Neural cell (in vitro differentiated cells): ENCODE measurements at regions not wholly inside any gene's neighbourhood (a gene's known extent, or its start where the extent isn't known, plus 50 kb on each side); places are given as distances from the start of the nearest gene placed in this dataset.

Experiments
- CTCF ChIP-seq: fragments of 450-650 bp; IDR thresholded peaks from 2 replicates; pipeline ENCODE4 v1.5.1; 2014; ENCODE audit warnings: antibody characterized with exemption, mild to moderate bottlenecking, moderate library complexity; ENCODE audit not compliant: poor library complexity, severe bottlenecking
- MXI1 ChIP-seq: fragments of 450-650 bp; conservative IDR thresholded peaks from 2 replicates; pipeline ENCODE4 v1.6.1; 2014; ENCODE audit warnings: antibody characterized with exemption, mild to moderate bottlenecking; ENCODE audit not compliant: poor library complexity, severe bottlenecking
- POLR2AphosphoS5 ChIP-seq: IDR thresholded peaks from 2 replicates; pipeline ENCODE4 v1.6.1; 2012
- RAD21 ChIP-seq: fragments of 450-650 bp; conservative IDR thresholded peaks from 2 replicates; pipeline ENCODE4 v1.6.1; 2014; ENCODE audit warnings: antibody characterized with exemption, mild to moderate bottlenecking, moderate library complexity

DNA sequence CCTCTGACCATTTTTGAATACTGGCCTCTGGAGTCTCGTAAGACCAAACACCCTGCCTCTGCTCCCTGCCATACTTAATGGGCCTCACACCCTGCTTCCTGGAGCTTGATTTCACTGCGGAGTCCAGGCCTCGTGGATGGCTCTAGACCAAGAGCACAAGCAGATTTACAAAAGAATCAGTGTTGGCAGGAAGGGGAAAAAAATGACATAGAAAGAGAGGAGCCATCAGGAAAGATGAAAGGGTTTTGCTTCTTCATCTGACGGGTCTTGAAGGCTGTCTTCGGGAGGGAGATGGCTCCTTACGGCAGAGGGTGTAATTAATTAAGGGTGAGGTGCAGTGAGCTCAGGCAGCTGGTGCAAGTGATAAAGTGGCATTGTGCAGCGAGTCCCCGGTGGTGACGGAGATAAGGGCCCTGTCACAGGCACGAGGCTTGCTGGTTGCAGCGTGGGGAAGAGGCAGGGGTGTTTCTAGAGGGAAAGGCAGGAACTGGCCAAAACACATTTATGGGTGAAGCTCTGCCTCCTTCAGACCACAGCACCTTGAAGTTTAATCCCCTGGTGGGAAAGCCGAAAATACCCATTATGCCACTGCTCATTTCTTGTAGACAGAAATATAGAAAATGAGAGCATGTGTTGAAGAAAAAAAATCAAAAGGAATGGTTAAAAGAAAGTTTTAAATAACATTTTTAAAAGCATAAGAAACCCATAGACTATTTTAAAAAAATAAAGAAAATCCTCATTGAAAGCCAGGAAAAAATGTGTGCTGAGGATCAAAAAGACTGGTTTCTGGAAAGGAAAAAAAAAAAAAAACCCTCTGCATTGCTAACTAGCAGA, 128.6 kb upstream of the LRFN2 start:
- TF ChIP-seq POLR2AphosphoS5 (no peak), MXI1 (no peak), CTCF (peak; percentile 24), RAD21 (no peak)
